ENCODE measurements at regions not wholly inside any gene's neighbourhood (a gene's known extent, or its start where the extent isn't known, plus 50 kb on each side); places are given as distances from the start of the nearest gene placed in this dataset.
"Not testable (repeated sequence)": the region's sequence is repeated elsewhere in the genome, so short reads cannot be mapped to it uniquely, and the experiment has no call there.

DNA sequence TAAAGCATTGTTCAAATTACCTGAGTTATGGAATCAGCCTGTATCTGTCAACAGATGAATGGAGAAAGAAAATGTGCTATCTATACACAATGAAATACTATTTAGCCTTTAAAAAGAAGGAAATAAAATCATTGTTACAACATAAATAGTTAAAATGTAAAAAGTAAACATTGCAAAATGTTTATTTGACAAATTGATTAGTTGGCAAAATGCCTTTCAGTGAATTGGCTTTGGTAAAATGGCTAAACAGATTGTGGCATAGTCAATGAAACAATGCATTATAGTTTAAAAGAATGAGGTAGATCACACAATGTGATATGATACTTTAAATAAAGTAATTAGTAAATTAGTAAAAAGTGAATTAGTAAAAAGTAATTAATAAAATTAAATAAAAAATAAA, 204.8 kb upstream of the MAGI2 start:
- DNase-seq (ENCODE audit: low spot score) = no peak
- TF ChIP-seq, protein P1, sequence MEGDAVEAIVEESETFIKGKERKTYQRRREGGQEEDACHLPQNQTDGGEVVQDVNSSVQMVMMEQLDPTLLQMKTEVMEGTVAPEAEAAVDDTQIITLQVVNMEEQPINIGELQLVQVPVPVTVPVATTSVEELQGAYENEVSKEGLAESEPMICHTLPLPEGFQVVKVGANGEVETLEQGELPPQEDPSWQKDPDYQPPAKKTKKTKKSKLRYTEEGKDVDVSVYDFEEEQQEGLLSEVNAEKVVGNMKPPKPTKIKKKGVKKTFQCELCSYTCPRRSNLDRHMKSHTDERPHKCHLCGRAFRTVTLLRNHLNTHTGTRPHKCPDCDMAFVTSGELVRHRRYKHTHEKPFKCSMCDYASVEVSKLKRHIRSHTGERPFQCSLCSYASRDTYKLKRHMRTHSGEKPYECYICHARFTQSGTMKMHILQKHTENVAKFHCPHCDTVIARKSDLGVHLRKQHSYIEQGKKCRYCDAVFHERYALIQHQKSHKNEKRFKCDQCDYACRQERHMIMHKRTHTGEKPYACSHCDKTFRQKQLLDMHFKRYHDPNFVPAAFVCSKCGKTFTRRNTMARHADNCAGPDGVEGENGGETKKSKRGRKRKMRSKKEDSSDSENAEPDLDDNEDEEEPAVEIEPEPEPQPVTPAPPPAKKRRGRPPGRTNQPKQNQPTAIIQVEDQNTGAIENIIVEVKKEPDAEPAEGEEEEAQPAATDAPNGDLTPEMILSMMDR (IDR thresholded peaks at IDR 0.05) = no peak
- no peak overlapping the region for H3K27ac ChIP-seq
- H3K4me3 ChIP-seq = no peak overlapping the region

DNA sequence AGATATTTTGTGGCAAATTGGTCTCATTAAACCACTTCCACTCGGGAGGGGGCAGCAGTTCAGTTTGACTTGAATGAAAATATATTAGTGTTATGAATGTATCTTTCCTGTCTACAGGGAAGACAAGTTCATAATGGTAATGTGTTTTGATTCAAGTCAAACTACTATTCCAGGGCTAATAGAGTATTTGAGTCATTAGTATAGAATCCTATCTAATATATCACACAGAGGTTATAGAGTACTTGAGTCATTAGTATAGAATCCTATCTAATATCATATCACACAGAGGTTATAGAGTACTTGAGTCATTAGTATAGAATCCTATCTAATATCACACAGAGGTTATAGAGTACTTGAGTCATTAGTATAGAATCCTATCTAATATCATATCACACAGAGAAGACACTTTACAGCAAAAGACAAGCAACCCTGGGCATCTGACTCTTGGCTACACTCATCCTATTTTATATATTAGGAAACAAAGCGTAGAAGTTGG, 199.7 kb upstream of the MAGI2 start:
- TF ChIP-seq, protein P1 (IDR thresholded peaks at IDR 0.05) = no peak
- no peak overlapping the region for H3K4me3 ChIP-seq
- no peak for DNase-seq (ENCODE audit: low spot score)
- no peak overlapping the region for H3K27ac ChIP-seq

DNA sequence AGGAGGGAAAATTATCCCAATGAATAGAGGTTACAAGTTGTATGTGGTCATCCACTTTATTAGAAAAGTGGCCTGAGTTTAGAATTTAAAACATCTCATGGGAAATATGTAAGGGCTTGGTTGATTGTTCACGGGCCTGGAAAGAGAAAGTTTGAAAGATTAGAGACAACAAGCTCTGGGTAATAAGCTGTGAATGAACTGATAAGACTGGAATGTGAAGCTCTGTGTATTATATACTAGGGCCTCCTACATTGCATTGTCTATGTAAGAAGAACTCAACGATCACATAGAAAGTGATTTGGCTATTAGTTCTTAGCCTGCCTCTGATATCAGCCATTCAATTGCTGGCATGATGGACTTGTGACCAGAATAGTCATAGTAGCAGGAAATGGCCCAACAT, 199.2 kb upstream of the MAGI2 start:
- Histone ChIP-seq H3K27ac (no peak overlapping the region), H3K4me3 (no peak overlapping the region)
- no peak for DNase-seq (ENCODE audit: low spot score)
- TF ChIP-seq, protein P1 (IDR thresholded peaks at IDR 0.05) = no peak

DNA sequence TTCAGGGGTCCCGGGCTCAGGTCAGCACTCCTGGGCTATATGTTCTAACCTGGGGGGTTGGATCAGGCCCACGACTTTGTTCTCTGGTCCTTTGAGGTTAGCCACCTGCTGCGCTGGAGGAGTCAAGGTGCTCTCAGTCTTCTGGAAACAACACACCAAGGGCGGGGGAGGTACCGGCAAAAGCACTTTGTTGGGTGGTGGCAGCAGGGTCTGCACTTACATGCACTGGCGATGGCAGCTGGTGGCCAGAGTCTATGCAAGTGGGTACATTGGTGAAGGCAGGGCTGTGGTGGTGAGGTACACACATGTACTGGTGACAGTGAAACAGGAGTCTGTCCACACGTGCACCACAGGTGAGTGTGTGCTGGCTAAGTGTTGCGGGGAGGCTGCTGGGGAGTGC, 194.2 kb upstream of the MAGI2 start:
- TF ChIP-seq, protein P1 (IDR thresholded peaks at IDR 0.05) = no peak
- no peak for DNase-seq (ENCODE audit: low spot score)
- no peak overlapping the region for H3K4me3 ChIP-seq

DNA sequence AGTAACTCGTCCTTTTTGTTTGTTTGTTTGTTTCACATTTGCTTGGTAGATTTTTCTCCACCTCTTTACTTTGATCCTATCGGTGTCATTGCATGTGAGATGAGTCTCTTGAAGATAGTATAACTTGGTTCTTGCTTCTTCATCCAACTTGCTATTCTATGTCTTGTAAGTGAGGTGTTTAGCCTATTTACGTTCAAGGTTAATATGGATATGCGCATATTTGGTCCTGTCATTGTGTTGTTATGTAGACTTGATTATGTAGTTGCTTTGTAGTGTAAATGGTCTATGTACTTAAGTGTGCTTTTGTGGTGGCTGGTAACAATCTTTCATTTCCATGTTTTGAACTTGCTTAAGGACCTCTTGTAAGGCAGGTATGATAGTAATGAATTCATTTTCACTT, 192.8 kb upstream of the MAGI2 start:
- no peak for DNase-seq (ENCODE audit: low spot score)
- TF ChIP-seq, protein P1 (IDR thresholded peaks at IDR 0.05) = no peak
- Histone ChIP-seq H3K27ac (no peak overlapping the region), H3K4me3 (no peak overlapping the region)

More for the DNA sequence above, 194.2 kb upstream of the MAGI2 start:
- H3K27ac ChIP-seq = no peak overlapping the region

DNA sequence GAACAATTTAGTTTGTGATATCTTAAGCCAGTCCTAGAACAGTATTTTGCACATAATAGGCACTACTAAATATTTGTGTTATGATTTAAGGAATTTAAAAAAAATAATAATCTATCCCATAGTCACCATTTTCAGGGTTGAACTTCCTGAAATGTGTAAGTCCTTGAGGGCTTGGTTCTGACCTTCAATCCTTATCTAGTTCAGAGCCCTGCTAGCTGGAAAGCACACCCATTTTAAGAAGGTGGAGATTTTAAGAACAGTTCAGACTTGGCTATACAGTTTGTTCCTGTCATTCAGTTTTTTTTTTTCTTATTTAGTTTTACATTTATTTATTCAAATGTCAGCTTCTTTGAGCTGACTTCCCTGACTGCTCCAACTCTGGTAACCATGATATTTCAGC, 183.4 kb upstream of the MAGI2 start:
- Histone ChIP-seq H3K27ac (no peak overlapping the region), H3K4me3 (no peak overlapping the region)
- DNase-seq (ENCODE audit: low spot score) = no peak
- TF ChIP-seq, protein P1 (IDR thresholded peaks at IDR 0.05) = no peak

DNA sequence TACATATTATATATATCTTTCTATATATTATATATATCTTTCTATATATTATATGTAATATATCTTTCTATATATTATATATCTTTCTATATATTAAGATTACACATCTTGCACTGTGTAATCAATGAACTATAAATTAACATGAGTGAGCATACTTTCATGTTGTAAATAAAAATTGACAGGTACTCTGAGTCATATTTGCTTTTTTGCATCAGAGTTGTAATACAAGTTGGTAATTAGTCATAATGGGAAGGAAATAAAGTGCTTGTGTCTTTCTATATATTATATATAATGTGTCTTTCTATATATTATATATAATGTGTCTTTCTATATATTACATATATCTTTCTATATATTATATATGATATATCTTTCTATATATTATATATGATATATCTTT, 172.5 kb upstream of the MAGI2 start:
- H3K4me3 ChIP-seq; DNase-seq (ENCODE audit: low spot score); H3K27ac ChIP-seq: not testable (repeated sequence)

DNA sequence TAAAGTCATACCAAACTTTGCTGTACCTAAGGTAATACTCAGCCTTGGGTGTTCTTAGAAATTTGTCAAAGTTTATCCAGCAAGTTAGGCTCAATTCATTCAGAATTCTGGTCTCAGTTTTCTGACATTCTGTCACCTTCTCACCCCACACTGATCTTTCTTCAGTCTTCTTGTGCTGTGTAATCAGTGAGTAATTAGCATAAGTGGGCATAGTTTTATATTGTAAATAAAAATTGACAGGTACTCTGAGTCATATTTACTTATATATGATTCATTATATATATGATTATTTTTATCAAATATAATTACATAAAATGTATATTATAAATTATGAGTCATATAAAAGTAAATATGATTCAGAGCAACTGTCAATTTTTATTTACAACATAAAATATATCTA, 170.9 kb upstream of the MAGI2 start:
- Histone ChIP-seq H3K27ac (no peak overlapping the region), H3K4me3 (no peak overlapping the region)
- no peak for DNase-seq (ENCODE audit: low spot score)
- TF ChIP-seq, protein P1 (IDR thresholded peaks at IDR 0.05) = no peak

All from coronary artery (tissue), 2 donors.